ENCODE measurements at regions not wholly inside any gene's neighbourhood (a gene's known extent, or its start where the extent isn't known, plus 50 kb on each side); places are given as distances from the start of the nearest gene placed in this dataset.

DNA sequence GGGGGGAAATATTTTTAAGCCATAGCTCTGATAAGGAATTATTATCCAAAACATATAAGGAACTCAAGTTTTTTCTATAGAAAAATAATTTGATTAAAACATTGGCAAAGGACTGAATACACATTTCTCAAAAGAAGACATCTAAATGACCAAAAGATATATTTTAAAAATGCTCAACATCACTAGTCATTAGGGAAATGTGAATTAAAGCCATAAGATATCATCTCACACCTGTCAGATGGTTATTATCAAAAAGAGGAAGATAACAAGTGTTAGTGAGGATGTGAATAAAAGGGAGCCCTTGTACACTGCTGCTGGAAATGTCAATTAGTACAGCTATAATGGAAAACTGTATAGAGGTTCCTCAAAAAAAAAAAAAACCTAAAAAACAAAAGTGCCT, 425.0 kb downstream of the DYNC2H1 start:
- H4K20me1 ChIP-seq (replicated peaks; ENCODE audit: control insufficient read depth, extremely low read depth, insufficient read depth, low read length): no peaks in the 10 kb centered on the region
- H3K9ac ChIP-seq (replicated peaks; ENCODE audit: extremely low read depth, insufficient read depth, low read length): no peak overlapping the region
- H3K4me3 ChIP-seq (replicated peaks in 1 of 3; ENCODE audit: insufficient read depth in 1 of 3, low read depth in 1 of 3, low read length in 3 of 3): no peak overlapping the region
- dilution Hi-C loops (cut with MboI; ENCODE audit: extremely low pct_ligation_motif_present, low sequenced_read_pairs): no loop called here
- no peaks in the 10 kb centered on the region for H3K79me2 ChIP-seq (ENCODE audit: control insufficient read depth, insufficient read depth, low read length)
- H3K9me1 ChIP-seq (replicated peaks; ENCODE audit: control insufficient read depth, extremely low read depth, insufficient read depth, low read length): no peaks in the 10 kb centered on the region
- POLR2A ChIA-PET: no interaction called here
- intact Hi-C loops (cut with micrococcal nuclease): loop anchor here (5.0 to 10.0 kb wide), 3 partner anchors 371 to 729 kb away; partner anchors contain the start of gene DCUN1D5
- no peak for DNase-seq (ENCODE audit: low read depth, low spot score)
- H3K36me3 ChIP-seq (ENCODE audit: control insufficient read depth in 2 of 2, extremely low read depth in 1 of 2, insufficient read depth in 2 of 2, low read length in 2 of 2): no peaks in the 10 kb centered on the region
- no peak overlapping the region for H2AFZ ChIP-seq (ENCODE audit: low read depth, low read length)
- no peak for TF ChIP-seq EZH2 (IDR thresholded peaks at IDR 0.05; ENCODE audit: borderline replicate concordance, low read depth, low read length, severe bottlenecking)
- no peak for TF ChIP-seq GATA2 (IDR thresholded peaks at IDR 0.05; ENCODE audit: insufficient read depth, insufficient read length, low read depth, low read length)
- no peak for TF ChIP-seq MAX (IDR thresholded peaks at IDR 0.05; ENCODE audit: insufficient read depth, insufficient read length)
- TF ChIP-seq JUN (IDR thresholded peaks at IDR 0.05; ENCODE audit: borderline replicate concordance, insufficient read depth, insufficient read length, low read depth): no peak
- TF ChIP-seq FOS (IDR thresholded peaks at IDR 0.05; ENCODE audit: borderline replicate concordance, insufficient read depth, low read length): no peak
- TF ChIP-seq MYC (IDR thresholded peaks at IDR 0.05; ENCODE audit: low read depth, low read length): no peak
- TF ChIP-seq POLR2A (IDR thresholded peaks at IDR 0.05; ENCODE audit: low read depth, low read length): no peak
- TF ChIP-seq, protein P1, sequence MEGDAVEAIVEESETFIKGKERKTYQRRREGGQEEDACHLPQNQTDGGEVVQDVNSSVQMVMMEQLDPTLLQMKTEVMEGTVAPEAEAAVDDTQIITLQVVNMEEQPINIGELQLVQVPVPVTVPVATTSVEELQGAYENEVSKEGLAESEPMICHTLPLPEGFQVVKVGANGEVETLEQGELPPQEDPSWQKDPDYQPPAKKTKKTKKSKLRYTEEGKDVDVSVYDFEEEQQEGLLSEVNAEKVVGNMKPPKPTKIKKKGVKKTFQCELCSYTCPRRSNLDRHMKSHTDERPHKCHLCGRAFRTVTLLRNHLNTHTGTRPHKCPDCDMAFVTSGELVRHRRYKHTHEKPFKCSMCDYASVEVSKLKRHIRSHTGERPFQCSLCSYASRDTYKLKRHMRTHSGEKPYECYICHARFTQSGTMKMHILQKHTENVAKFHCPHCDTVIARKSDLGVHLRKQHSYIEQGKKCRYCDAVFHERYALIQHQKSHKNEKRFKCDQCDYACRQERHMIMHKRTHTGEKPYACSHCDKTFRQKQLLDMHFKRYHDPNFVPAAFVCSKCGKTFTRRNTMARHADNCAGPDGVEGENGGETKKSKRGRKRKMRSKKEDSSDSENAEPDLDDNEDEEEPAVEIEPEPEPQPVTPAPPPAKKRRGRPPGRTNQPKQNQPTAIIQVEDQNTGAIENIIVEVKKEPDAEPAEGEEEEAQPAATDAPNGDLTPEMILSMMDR (IDR thresholded peaks at IDR 0.05; ENCODE audit: extremely low read depth in 1 of 2, insufficient read depth in 1 of 2, low read depth in 1 of 2, low read length in 2 of 2): no peak
- no peak for TF ChIP-seq POLR2AphosphoS5 (IDR thresholded peaks at IDR 0.05; ENCODE audit: insufficient read depth, low read depth, low read length)
- CTCF ChIA-PET: interaction anchor here (1.0 kb wide), 1 partner anchor 100 kb away, joined by 3 read pairs; no protein-coding TSS in a partner anchor
- H3K27ac ChIP-seq (ENCODE audit: insufficient read depth, low read depth, low read length): no peak overlapping the region
- peaks cover 42% of the 10 kb centered on the region for H3K4me1 ChIP-seq (ENCODE audit: control insufficient read depth, extremely low read depth, insufficient read depth, low read length)
- no peak overlapping the region for H3K4me2 ChIP-seq (ENCODE audit: insufficient read depth, low read length)
- no TSS peak for BruUV-seq (replicated peaks)
- H3K27me3 ChIP-seq (ENCODE audit: control insufficient read depth in 2 of 2, insufficient read depth in 2 of 2, low read length in 2 of 2): no peaks in the 10 kb centered on the region
- FAIRE-seq: no peak
- no peaks in the 10 kb centered on the region for H3K9me3 ChIP-seq (replicated peaks; ENCODE audit: control insufficient read depth, insufficient read depth, low read length)
